DOHH2 (cell line): ENCODE measurements at regions not wholly inside any gene's neighbourhood (a gene's known extent, or its start where the extent isn't known, plus 50 kb on each side); places are given as distances from the start of the nearest gene placed in this dataset.

Experiments
- H3F3A ChIP-seq: fragments of 200-600 bp; sonication (generic), shearing (Covaris generic); 2 replicates; pipeline ENCODE4 v1.6.0; 2016; ENCODE audit warnings: antibody characterized with exemption, mild to moderate bottlenecking; ENCODE audit not compliant: control insufficient read depth, insufficient read depth
- H3K27ac ChIP-seq: fragments of 200-600 bp; sonication (generic); 2 replicates; pipeline ENCODE4 v1.5.1; 2014; ENCODE audit warnings: low read depth, mild to moderate bottlenecking, low read length, moderate library complexity
- H3K27me3 ChIP-seq: fragments of 200-600 bp; sonication (generic); 2 replicates; pipeline ENCODE4 v1.6.1; 2014; ENCODE audit warnings: mild to moderate bottlenecking, low read length, mixed read lengths; ENCODE audit not compliant: control insufficient read depth
- H3K36me3 ChIP-seq: fragments of 200-600 bp; sonication (generic); 2 replicates; pipeline ENCODE4 v1.6.1; 2014; ENCODE audit warnings: mild to moderate bottlenecking, low read length, moderate library complexity, mixed read lengths; ENCODE audit not compliant: control insufficient read depth
- H3K4me1 ChIP-seq: fragments of 200-600 bp; sonication (generic); 2 replicates; pipeline ENCODE4 v1.6.1; 2014; ENCODE audit warnings: mild to moderate bottlenecking, low read length, mixed read lengths; ENCODE audit not compliant: control insufficient read depth
- H3K4me2 ChIP-seq: fragments of 200-600 bp; sonication (generic); 2 replicates; pipeline ENCODE4 v1.6.0; 2014; ENCODE audit warnings: mild to moderate bottlenecking, low read length, moderate library complexity
- H3K4me3 ChIP-seq: fragments of 200-600 bp; sonication (generic); 2 replicates; pipeline ENCODE4 v1.5.1; 2014; ENCODE audit warnings: mild to moderate bottlenecking, low read length, mixed read lengths
- H3K79me2 ChIP-seq: fragments of 200-600 bp; sonication (generic); 2 replicates; pipeline ENCODE4 v1.6.1; 2014; ENCODE audit warnings: mild to moderate bottlenecking, low read length, mixed read lengths; ENCODE audit not compliant: control insufficient read depth
- H3K9me2 ChIP-seq: fragments of 200-600 bp; sonication (generic); replicated peaks from 2 replicates; pipeline ENCODE4 v1.6.1; 2014; ENCODE audit warnings: mild to moderate bottlenecking, low read length, mixed read lengths; ENCODE audit not compliant: control insufficient read depth
- H3K9me3 ChIP-seq: fragments of 200-600 bp; sonication (generic); 2 replicates; pipeline ENCODE4 v1.6.1; 2014; ENCODE audit warnings: antibody characterized with exemption, low read length, mixed read lengths; ENCODE audit not compliant: control insufficient read depth, insufficient read depth
- H4K20me1 ChIP-seq: fragments of 200-600 bp; sonication (generic); 2 replicates; pipeline ENCODE4 v1.6.0; 2014; ENCODE audit warnings: low read depth, mild to moderate bottlenecking, antibody characterized with exemption, low read length, moderate library complexity; ENCODE audit not compliant: control insufficient read depth, insufficient read depth
- CTCF ChIP-seq: fragments of 200-600 bp; sonication (generic); IDR thresholded peaks from one replicate; pipeline ENCODE4 v1.5.1; 2014; ENCODE audit warnings: antibody characterized with exemption, mild to moderate bottlenecking, low read depth, low read length; ENCODE audit not compliant: poor library complexity, severe bottlenecking
- EZH2phosphoT487 ChIP-seq: fragments of 200-600 bp; sonication (generic); IDR thresholded peaks from 2 replicates; pipeline ENCODE4 v1.6.1; 2017; ENCODE audit warnings: borderline replicate concordance, mild to moderate bottlenecking, antibody characterized with exemption, low read length, moderate library complexity, mixed read lengths

DNA sequence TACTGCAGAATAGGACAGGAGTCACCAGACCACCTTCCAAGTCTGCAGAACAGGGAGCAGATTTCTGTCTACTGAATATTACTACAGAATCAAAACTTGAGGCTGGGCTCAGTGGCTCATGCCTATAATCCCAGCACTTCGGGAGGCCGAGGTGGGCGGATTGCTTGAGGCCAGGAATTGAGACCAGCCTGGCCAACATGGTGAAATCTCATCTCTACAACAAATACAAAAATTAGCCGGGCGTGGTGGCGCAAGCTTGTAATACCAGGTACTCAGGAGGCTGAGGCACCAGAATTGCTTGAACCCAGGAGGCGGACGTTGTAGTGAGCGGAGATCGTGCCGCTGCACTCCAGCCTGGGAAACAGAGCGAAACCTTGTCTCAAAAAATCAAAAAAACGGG, 710.8 kb upstream of the WWC1 start:
- Histone ChIP-seq H3K36me3 (no peaks in the 10 kb centered on the region), H3K4me3 (no peak overlapping the region), H3K4me1 (no peaks in the 10 kb centered on the region), H4K20me1 (no peaks in the 10 kb centered on the region), H3K4me2 (no peak overlapping the region), H3K79me2 (no peaks in the 10 kb centered on the region), H3K9me3 (no peaks in the 10 kb centered on the region), H3F3A (no peaks in the 10 kb centered on the region), H3K27me3 (no peaks in the 10 kb centered on the region), H3K27ac (no peak overlapping the region), H3K9me2 (no peaks in the 10 kb centered on the region)
- TF ChIP-seq CTCF: no peak
- no peak for TF ChIP-seq EZH2phosphoT487

GRCh38 chr5:167582283-167582682, 709.2 kb upstream of the WWC1 start:
- Histone ChIP-seq H3K4me1 (no peaks in the 10 kb centered on the region), H3K4me2 (no peak overlapping the region), H3K27me3 (no peaks in the 10 kb centered on the region), H3K9me3 (no peaks in the 10 kb centered on the region), H3K79me2 (no peaks in the 10 kb centered on the region), H3K27ac (no peak overlapping the region), H3F3A (no peaks in the 10 kb centered on the region), H3K4me3 (no peak overlapping the region), H4K20me1 (no peaks in the 10 kb centered on the region), H3K9me2 (no peaks in the 10 kb centered on the region), H3K36me3 (no peaks in the 10 kb centered on the region)
- TF ChIP-seq CTCF (no peak), EZH2phosphoT487 (no peak)

DNA sequence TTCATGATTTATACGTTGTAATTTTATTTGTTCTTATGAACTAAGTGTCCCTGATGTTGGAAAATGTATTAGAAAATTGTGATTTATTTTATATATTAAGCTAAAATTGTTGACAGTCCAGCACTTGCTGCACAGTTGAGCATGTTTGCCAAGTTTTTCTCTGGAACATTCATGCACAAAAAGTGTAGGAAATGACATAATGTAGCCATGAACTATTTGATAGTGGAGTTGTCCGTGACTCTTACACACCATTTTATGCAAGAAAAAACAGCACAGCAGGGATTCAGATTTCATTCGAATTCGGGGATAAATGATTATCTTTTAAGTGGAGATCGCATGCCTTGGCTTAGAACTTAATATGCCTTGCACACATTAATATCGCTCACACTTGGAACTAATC, 708.6 kb upstream of the WWC1 start:
- H3K9me3 ChIP-seq: no peaks in the 10 kb centered on the region
- H4K20me1 ChIP-seq: no peaks in the 10 kb centered on the region
- TF ChIP-seq CTCF (no peak), EZH2phosphoT487 (no peak)
- H3K36me3 ChIP-seq: no peaks in the 10 kb centered on the region
- H3K9me2 ChIP-seq: no peaks in the 10 kb centered on the region
- H3K79me2 ChIP-seq: no peaks in the 10 kb centered on the region
- H3K27ac ChIP-seq: no peak overlapping the region
- no peak overlapping the region for H3K4me3 ChIP-seq
- no peaks in the 10 kb centered on the region for H3K4me1 ChIP-seq
- no peak overlapping the region for H3K4me2 ChIP-seq
- no peaks in the 10 kb centered on the region for H3F3A ChIP-seq
- H3K27me3 ChIP-seq: no peaks in the 10 kb centered on the region

DNA sequence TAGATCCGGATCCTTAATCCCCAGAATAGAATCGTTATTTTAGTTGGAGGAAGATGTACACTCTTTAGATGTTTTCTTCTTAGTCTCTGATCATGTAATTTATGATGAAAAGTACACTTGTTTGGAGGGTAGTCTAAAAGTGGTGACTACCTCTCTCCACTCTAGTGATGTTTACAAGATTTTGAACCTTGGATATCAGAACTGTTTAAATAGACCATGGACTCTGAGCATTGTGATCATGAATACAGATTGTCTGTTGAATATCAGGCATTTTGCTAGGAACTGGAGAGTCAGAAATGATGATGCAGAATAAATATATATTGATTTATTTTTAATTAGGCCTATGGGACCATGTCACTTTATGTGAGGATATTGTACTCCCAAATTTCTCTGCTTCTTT, 706.3 kb upstream of the WWC1 start:
- H3K9me3 ChIP-seq: no peaks in the 10 kb centered on the region
- H3K79me2 ChIP-seq: no peaks in the 10 kb centered on the region
- no peaks in the 10 kb centered on the region for H3F3A ChIP-seq
- H3K36me3 ChIP-seq: no peaks in the 10 kb centered on the region
- H4K20me1 ChIP-seq: no peaks in the 10 kb centered on the region
- no peak for TF ChIP-seq CTCF
- no peak for TF ChIP-seq EZH2phosphoT487
- H3K4me3 ChIP-seq: no peak overlapping the region
- H3K27me3 ChIP-seq: no peaks in the 10 kb centered on the region
- H3K4me1 ChIP-seq: no peaks in the 10 kb centered on the region
- no peaks in the 10 kb centered on the region for H3K9me2 ChIP-seq
- no peak overlapping the region for H3K4me2 ChIP-seq
- no peak overlapping the region for H3K27ac ChIP-seq
